OCI-LY3 (cell line): ENCODE measurements at regions not wholly inside any gene's neighbourhood (a gene's known extent, or its start where the extent isn't known, plus 50 kb on each side); places are given as distances from the start of the nearest gene placed in this dataset.

Experiments
- CTCF ChIP-seq: fragments of 200-600, 300-600 bp; sonication (generic); IDR thresholded peaks from 2 replicates; pipeline ENCODE4 v1.5.1; 2014; ENCODE audit warnings: antibody characterized with exemption, low read length, low read depth
- EZH2phosphoT487 ChIP-seq: fragments of 200-600 bp; shearing (Covaris generic); IDR thresholded peaks from 2 replicates; pipeline ENCODE4 v1.6.1; 2018; ENCODE audit warnings: antibody characterized with exemption, mixed run types, low read depth

GRCh38 chr4:30153427-30153826 lies 566.7 kb upstream of the PCDH7 start:
- TF ChIP-seq CTCF, result no peak
- no peak for TF ChIP-seq EZH2phosphoT487
